Bronchial epithelial cell (primary cell): ENCODE measurements at regions not wholly inside any gene's neighbourhood (a gene's known extent, or its start where the extent isn't known, plus 50 kb on each side); places are given as distances from the start of the nearest gene placed in this dataset.
A peak's percentile ranks its signal among the peaks of the same experiment; 100 is the strongest.

Experiments used
- DNase-seq: peaks from one replicate; pipeline ENCODE4 v3.0.0-alpha.2; 2010; ENCODE audit warnings: low read depth
- FAIRE-seq: peaks from 2 replicates; lab custom pipeline; 2011; peaks lifted over from hg19 to GRCh38; lab: Jason Lieb, UNC
- H3K27me3 ChIP-seq: 2 replicates; pipeline ENCODE4 v1.5.1; 2011; ENCODE audit warnings: low read length; ENCODE audit not compliant: control insufficient read depth, insufficient read depth
- H3K36me3 ChIP-seq: 2 replicates; pipeline ENCODE4 v1.5.1; 2011; ENCODE audit warnings: low read length; ENCODE audit not compliant: control insufficient read depth, insufficient read depth
- H3K4me3 ChIP-seq: 2 replicates; pipeline ENCODE4 v1.5.1; 2011; ENCODE audit warnings: mild to moderate bottlenecking, low read depth, low read length, control low read depth
- CTCF ChIP-seq: IDR thresholded peaks from 2 replicates; pipeline ENCODE4 v1.5.1; 2011; ENCODE audit warnings: mild to moderate bottlenecking, moderate library complexity, low read length, control low read depth, inconsistent platforms; ENCODE audit not compliant: insufficient read depth, severe bottlenecking

- no peak for TF ChIP-seq CTCF
- no peak for DNase-seq
- H3K36me3 ChIP-seq, result no peaks in the 10 kb centered on the region
- no peaks in the 10 kb centered on the region for H3K27me3 ChIP-seq
- no peak overlapping the region for H3K4me3 ChIP-seq
- no peak for FAIRE-seq
Observed at GRCh38 chr1:70490153-70490552, 79.1 kb downstream of the CTH start.

- FAIRE-seq, result no peak
- no peaks in the 10 kb centered on the region for H3K36me3 ChIP-seq
- TF ChIP-seq CTCF, result no peak
Observed at GRCh38 chr1:70495370-70495769, 84.3 kb downstream of the CTH start.

GRCh38 chr1:70496181-70496580, 85.1 kb downstream of the CTH start:
- no peaks in the 10 kb centered on the region for H3K27me3 ChIP-seq
- H3K36me3 ChIP-seq, result no peaks in the 10 kb centered on the region
- no peak for TF ChIP-seq CTCF
- DNase-seq (no peak), FAIRE-seq (no peak)
- H3K4me3 ChIP-seq, result no peak overlapping the region

More at GRCh38 chr1:70495370-70495769, 84.3 kb downstream of the CTH start:
- no peak overlapping the region for H3K4me3 ChIP-seq
- no peak for DNase-seq
- H3K27me3 ChIP-seq, result no peaks in the 10 kb centered on the region

GRCh38 chr1:70497152-70497551, 86.1 kb downstream of the CTH start:
- no peaks in the 10 kb centered on the region for H3K27me3 ChIP-seq
- no peak for TF ChIP-seq CTCF
- no peak for FAIRE-seq
- DNase-seq, result no peak
- no peak overlapping the region for H3K4me3 ChIP-seq
- H3K36me3 ChIP-seq, result no peaks in the 10 kb centered on the region

- H3K27me3 ChIP-seq, result no peaks in the 10 kb centered on the region
- no peak for TF ChIP-seq CTCF
- no peak overlapping the region for H3K4me3 ChIP-seq
- H3K36me3 ChIP-seq, result no peaks in the 10 kb centered on the region
- FAIRE-seq (no peak), DNase-seq (no peak)
Observed at GRCh38 chr1:70498666-70499065, 87.6 kb downstream of the CTH start.

- TF ChIP-seq CTCF, result no peak
- no peak overlapping the region for H3K4me3 ChIP-seq
- FAIRE-seq (no peak), DNase-seq (peak; percentile 61)
- no peaks in the 10 kb centered on the region for H3K36me3 ChIP-seq
- H3K27me3 ChIP-seq, result no peaks in the 10 kb centered on the region
Observed at GRCh38 chr1:70499695-70500094, 88.6 kb downstream of the CTH start.
